GM06990 (cell line): ENCODE measurements at regions not wholly inside any gene's neighbourhood (a gene's known extent, or its start where the extent isn't known, plus 50 kb on each side); places are given as distances from the start of the nearest gene placed in this dataset.

Experiments used
- DNase-seq: peaks from one replicate; pipeline ENCODE4 v3.0.0-alpha.2; 2011; ENCODE audit not compliant: insufficient read length; ENCODE audit errors: extremely low read depth
- H3K27me3 ChIP-seq: replicated peaks from 2 replicates; pipeline ENCODE4 v1.6.0; 2011; ENCODE audit warnings: low read length; ENCODE audit not compliant: control insufficient read depth, insufficient read depth
- H3K36me3 ChIP-seq: 2 replicates; pipeline ENCODE4 v1.5.1; 2011; ENCODE audit warnings: low read length; ENCODE audit not compliant: control insufficient read depth, insufficient read depth
- H3K4me3 ChIP-seq: replicated peaks from 2 replicates; pipeline ENCODE4 v1.5.1; 2011; ENCODE audit warnings: low read depth, mild to moderate bottlenecking, control low read depth, low read length
- CTCF ChIP-seq: IDR thresholded peaks from 2 replicates; pipeline ENCODE4 v1.5.1; 2011; ENCODE audit warnings: low read length, control low read depth, mild to moderate bottlenecking, inconsistent platforms; ENCODE audit not compliant: insufficient read depth, poor library complexity, severe bottlenecking

GRCh38 chr5:63170486-63170885 lies 591.9 kb downstream of the LRRC70 start:
- no peak overlapping the region for H3K4me3 ChIP-seq
- DNase-seq, result no peak
- no peak for TF ChIP-seq CTCF
- H3K27me3 ChIP-seq, result no peaks in the 10 kb centered on the region
- no peaks in the 10 kb centered on the region for H3K36me3 ChIP-seq

- Histone ChIP-seq H3K4me3 (no peak overlapping the region), H3K27me3 (no peaks in the 10 kb centered on the region), H3K36me3 (no peaks in the 10 kb centered on the region)
- no peak for DNase-seq
- TF ChIP-seq CTCF, result no peak
Measured at GRCh38 chr5:63164838-63165535, 586.4 kb downstream of the LRRC70 start.

GRCh38 chr5:63164339-63164738 lies 585.7 kb downstream of the LRRC70 start:
- DNase-seq, result no peak
- no peaks in the 10 kb centered on the region for H3K27me3 ChIP-seq
- no peak for TF ChIP-seq CTCF
- H3K4me3 ChIP-seq, result no peak overlapping the region
- no peaks in the 10 kb centered on the region for H3K36me3 ChIP-seq

GRCh38 chr5:63155310-63155631 lies 576.7 kb downstream of the LRRC70 start:
- no peak for DNase-seq
- H3K36me3 ChIP-seq, result no peaks in the 10 kb centered on the region
- TF ChIP-seq CTCF, result no peak
- H3K27me3 ChIP-seq, result no peaks in the 10 kb centered on the region
- no peak overlapping the region for H3K4me3 ChIP-seq

GRCh38 chr5:63154476-63155309 lies 576.1 kb downstream of the LRRC70 start:
- Histone ChIP-seq H3K36me3 (no peaks in the 10 kb centered on the region), H3K4me3 (no peak overlapping the region), H3K27me3 (no peaks in the 10 kb centered on the region)
- no peak for TF ChIP-seq CTCF
- no peak for DNase-seq
